IMR-90 (cell line): ENCODE measurements at regions not wholly inside any gene's neighbourhood (a gene's known extent, or its start where the extent isn't known, plus 50 kb on each side); places are given as distances from the start of the nearest gene placed in this dataset.

Experiments
- ATAC-seq: fragments of 200-7000 bp; cut with Tn5 transposase; 2 replicates; pipeline ENCODE4 v1.9.1; 2020; ENCODE audit warnings: low read depth, mild to moderate bottlenecking, moderate library complexity
- BruUV-seq: library from RNA; stranded (reverse); fragments of 400-500 nt; replicated peaks from 2 replicates; lab custom pipeline; 2021; lab: Mats Ljungman, UMichigan
- CTCF ChIA-PET: fragments of 300-600 bp; formaldehyde crosslinking; extraction: SDS; loops from one replicate; lab custom pipeline; 2021; ENCODE audit warnings: antibody characterized with exemption; lab: Yijun Ruan, JAX
- POLR2A ChIA-PET: fragments of 300-600 bp; sonication (Branson Sonifier 250); formaldehyde crosslinking; loops from one replicate; lab custom pipeline; 2022; ENCODE audit warnings: antibody characterized with exemption; ENCODE audit not compliant: unreplicated experiment; lab: Charles Lee
- DNase-seq: peaks from one replicate; pipeline ENCODE4 v3.0.0; 2013
- H2AFZ ChIP-seq: replicated peaks from 2 replicates; pipeline ENCODE3; 2013; ENCODE audit warnings: low read length, mild to moderate bottlenecking; ENCODE audit not compliant: poor library complexity
- H2AK5ac ChIP-seq: 2 replicates; pipeline ENCODE4 v1.6.1; 2013; ENCODE audit warnings: low read depth, low read length, inconsistent platforms
- H2AK9ac ChIP-seq: replicated peaks from 2 replicates; pipeline ENCODE3; 2013; ENCODE audit warnings: mild to moderate bottlenecking, low read depth, low read length, moderate library complexity; ENCODE audit not compliant: poor library complexity
- H2BK120ac ChIP-seq: 2 replicates; pipeline ENCODE4 v1.6.1; 2013; ENCODE audit warnings: low read depth, low read length, inconsistent platforms
- H2BK15ac ChIP-seq: 3 replicates; pipeline ENCODE4 v1.6.1; 2013; ENCODE audit warnings: low read depth, low read length, inconsistent platforms
- H2BK20ac ChIP-seq: 2 replicates; pipeline ENCODE4 v1.6.1; 2013; ENCODE audit warnings: low read depth, mild to moderate bottlenecking, inconsistent platforms, low read length, moderate library complexity
- H2BK5ac ChIP-seq: 2 replicates; pipeline ENCODE4 v1.6.1; 2013; ENCODE audit warnings: mild to moderate bottlenecking, low read depth, low read length, inconsistent platforms; ENCODE audit not compliant: poor library complexity, severe bottlenecking
- H3K14ac ChIP-seq: replicated peaks from 2 replicates; pipeline ENCODE4 v1.6.1; 2013; ENCODE audit warnings: low read depth, low read length, inconsistent platforms
- H3K18ac ChIP-seq: 2 replicates; pipeline ENCODE4 v1.6.1; 2013; ENCODE audit warnings: low read depth, low read length, control low read depth
- H3K23ac ChIP-seq: 2 replicates; pipeline ENCODE4 v1.6.1; 2013; ENCODE audit warnings: low read depth, low read length, inconsistent platforms
- H3K27ac ChIP-seq: 2 replicates; pipeline ENCODE4 v1.5.1; 2013; ENCODE audit warnings: mild to moderate bottlenecking, control low read depth, low read length; ENCODE audit not compliant: insufficient read depth
- H3K27me3 ChIP-seq: 2 replicates; pipeline ENCODE4 v1.6.1; 2013; ENCODE audit warnings: low read length; ENCODE audit not compliant: control insufficient read depth, insufficient read depth
- H3K36me3 ChIP-seq: 2 replicates; pipeline ENCODE4 v1.6.1; 2013; ENCODE audit warnings: low read length, mixed read lengths; ENCODE audit not compliant: control insufficient read depth, insufficient read depth
- H3K4ac ChIP-seq: 2 replicates; pipeline ENCODE4 v1.6.1; 2013; ENCODE audit warnings: low read depth, low read length, inconsistent platforms
- H3K4me1 ChIP-seq: 2 replicates; pipeline ENCODE4 v1.6.1; 2013; ENCODE audit warnings: low read length, mixed read lengths; ENCODE audit not compliant: control insufficient read depth, insufficient read depth
- H3K4me2 ChIP-seq: 2 replicates; pipeline ENCODE4 v1.6.1; 2013; ENCODE audit warnings: low read depth, mild to moderate bottlenecking, control low read depth, low read length, moderate library complexity
- H3K4me3 ChIP-seq: 2 replicates; pipeline ENCODE4 v1.5.1; 2013; ENCODE audit warnings: low read depth, mild to moderate bottlenecking, control low read depth, low read length, moderate library complexity; ENCODE audit not compliant: insufficient read depth
- H3K56ac ChIP-seq: 2 replicates; pipeline ENCODE4 v1.6.1; 2013; ENCODE audit warnings: low read length, inconsistent platforms; ENCODE audit not compliant: insufficient read depth; ENCODE audit errors: extremely low read depth
- H3K79me1 ChIP-seq, 2 experiments: 2 replicates each; pipeline ENCODE4 v1.6.1; 2013; ENCODE audit warnings: low read length in 2 of 2, inconsistent platforms in 1 of 2, low read depth in 1 of 2
- H3K9ac ChIP-seq: 2 replicates; pipeline ENCODE4 v1.6.1; 2013; ENCODE audit warnings: low read depth, low read length, control low read depth
- H3K9me1 ChIP-seq: 2 replicates; pipeline ENCODE4 v1.6.1; 2013; ENCODE audit warnings: low read length, inconsistent platforms; ENCODE audit not compliant: insufficient read depth
- H3K9me3 ChIP-seq: 2 replicates; pipeline ENCODE4 v1.6.1; 2013; ENCODE audit warnings: low read length; ENCODE audit not compliant: control insufficient read depth, insufficient read depth
- H4K20me1 ChIP-seq: 2 replicates; pipeline ENCODE4 v1.6.1; 2013; ENCODE audit warnings: low read length, inconsistent platforms; ENCODE audit not compliant: insufficient read depth
- H4K5ac ChIP-seq: 2 replicates; pipeline ENCODE4 v1.6.1; 2013; ENCODE audit warnings: mild to moderate bottlenecking, low read depth, low read length, control low read depth
- H4K8ac ChIP-seq, 2 experiments: 2 replicates each; pipeline ENCODE4 v1.6.1; 2013; ENCODE audit warnings: low read depth in 2 of 2, low read length in 2 of 2, control low read depth in 1 of 2, inconsistent platforms in 1 of 2
- H4K91ac ChIP-seq: 2 replicates; pipeline ENCODE4 v1.6.1; 2013; ENCODE audit warnings: low read depth, low read length, inconsistent platforms; ENCODE audit not compliant: insufficient read depth
- BHLHE40 ChIP-seq: fragments of 150-350 bp; IDR thresholded peaks from 2 replicates; pipeline ENCODE4 v1.6.1; 2016; ENCODE audit warnings: mild to moderate bottlenecking, low read depth, low read length
- CHD1 ChIP-seq: IDR thresholded peaks from 2 replicates; pipeline ENCODE4 v1.6.1; 2012; ENCODE audit warnings: low read depth, low read length, improper control_type of control experiment
- MAZ ChIP-seq: IDR thresholded peaks from 2 replicates; pipeline ENCODE4 v1.6.1; 2012; ENCODE audit warnings: low read depth, mild to moderate bottlenecking, low read length, improper control_type of control experiment, moderate library complexity, borderline replicate concordance
- RAD21 ChIP-seq: IDR thresholded peaks from 2 replicates; pipeline ENCODE4 v1.6.1; 2012; ENCODE audit warnings: low read length, improper control_type of control experiment
- RCOR1 ChIP-seq: IDR thresholded peaks from 2 replicates; pipeline ENCODE4 v1.6.1; 2012; ENCODE audit warnings: mild to moderate bottlenecking, low read length, improper control_type of control experiment; ENCODE audit not compliant: insufficient replicate concordance
- RFX5 ChIP-seq: IDR thresholded peaks from 2 replicates; pipeline ENCODE4 v1.8.0; 2012; ENCODE audit warnings: low read depth, mild to moderate bottlenecking, low read length, moderate library complexity
- WGBS, 2 experiments: methylation state at CpG; one replicate each; pipeline versions ENCODE4 v1.1.5 to v1.1.7; 2013; ENCODE audit warnings: missing lambda C conversion rate in 2 of 2; ENCODE audit not compliant: insufficient read length in 1 of 2; ENCODE audit errors: extremely low coverage in 2 of 2; 5-methylcytosine and 5-hydroxymethylcytosine counted together
- dilution Hi-C: fragments of 300-500 bp; cut with HindIII; formaldehyde crosslinking; loops from one replicate; pipeline ENCODE4 v1.14.3; 2018; ENCODE audit warnings: low sequenced_read_pairs; ENCODE audit not compliant: unreplicated experiment
- in situ Hi-C: fragments of 300-500 bp; cut with MboI; formaldehyde crosslinking; loops from 3 replicates; pipeline ENCODE4 v1.14.3; 2019; ENCODE audit warnings: low sequenced_read_pairs, inconsistent platforms, mixed read lengths
- intact Hi-C: fragments of 100-400 bp; cut with micrococcal nuclease; formaldehyde crosslinking; loops from 2 replicates; pipeline ENCODE4 v1.10.0; 2022

DNA sequence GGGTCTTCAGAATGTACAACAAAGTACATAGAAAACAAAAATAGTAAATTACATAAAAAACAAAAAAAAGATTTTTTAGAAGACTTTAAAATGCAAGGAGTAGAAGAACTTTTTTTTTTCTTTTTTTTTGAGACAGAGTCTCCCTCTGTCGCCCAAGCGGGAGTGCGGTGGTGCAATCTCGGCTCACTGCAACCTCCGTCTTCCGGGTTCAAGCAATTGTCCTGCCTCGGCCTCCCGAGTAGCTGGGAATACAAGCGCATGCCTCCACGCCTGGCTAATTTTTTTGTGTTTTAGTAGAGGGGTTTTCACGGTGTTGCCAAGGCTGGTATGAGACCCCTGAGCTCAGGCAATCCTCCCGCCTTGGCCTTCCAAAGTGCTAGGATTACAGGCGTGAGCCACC is 104.5 kb upstream of the ZC3H15 start:
- dilution Hi-C loops, result no loop called here
- no peak for ATAC-seq

More for the DNA sequence above, 104.5 kb upstream of the ZC3H15 start:
- 97% methylated on average over 6 of the region's 13 CpGs; no CpG with 5 or more reads in 1 of the 2 experiments for WGBS, 2 experiments
- H2AK5ac ChIP-seq, result no peak overlapping the region
- H3K14ac ChIP-seq, result no peak overlapping the region
- BruUV-seq, result no TSS peak
- H2BK120ac ChIP-seq, result no peak overlapping the region
- TF ChIP-seq RCOR1, result no peak
- no peak for TF ChIP-seq RFX5
- TF ChIP-seq MAZ, result no peak
- no peak for TF ChIP-seq BHLHE40
- no peak for TF ChIP-seq RAD21
- TF ChIP-seq CHD1, result no peak
- H4K8ac ChIP-seq, result no peak overlapping the region
- no peaks in the 10 kb centered on the region for H3K4me1 ChIP-seq
- no peak overlapping the region for H3K56ac ChIP-seq
- H4K20me1 ChIP-seq, result no peaks in the 10 kb centered on the region
- no peak overlapping the region for H3K27ac ChIP-seq
- no peaks in the 10 kb centered on the region for H3K9me1 ChIP-seq
- H2AK9ac ChIP-seq, result no peak overlapping the region
- ChIA-PET CTCF (no interaction called here), POLR2A (no interaction called here)
- H3K4ac ChIP-seq, result no peak overlapping the region
- H4K5ac ChIP-seq, result no peak overlapping the region
- no peak overlapping the region for H3K4me3 ChIP-seq
- intact Hi-C loops (no loop called here), in situ Hi-C loops (no loop called here)
- no peak overlapping the region for H2BK5ac ChIP-seq
- H3K36me3 ChIP-seq, result no peaks in the 10 kb centered on the region
- no peak overlapping the region for H3K23ac ChIP-seq
- no peak overlapping the region for H2BK20ac ChIP-seq
- no peak for DNase-seq
- H3K4me2 ChIP-seq, result no peak overlapping the region
- H3K9ac ChIP-seq, result no peak overlapping the region
- no peak overlapping the region for H2AFZ ChIP-seq
- no peaks in the 10 kb centered on the region for H3K27me3 ChIP-seq
- H3K79me1 ChIP-seq, result no peaks in the 10 kb centered on the region
- H3K18ac ChIP-seq, result no peak overlapping the region
- H4K91ac ChIP-seq, result no peak overlapping the region
- H3K9me3 ChIP-seq, result peaks cover 2% of the 10 kb centered on the region; the same call in 1 of the 2 replicates
- no peak overlapping the region for H2BK15ac ChIP-seq
